ENCODE measurements at regions not wholly inside any gene's neighbourhood (a gene's known extent, or its start where the extent isn't known, plus 50 kb on each side); places are given as distances from the start of the nearest gene placed in this dataset.

- H3K36me3 Mint-ChIP-seq (ENCODE audit: low read depth, unreplicated experiment), result no peaks in the 10 kb centered on the region
- no peak for FAIRE-seq
- H3K4me1 Mint-ChIP-seq (ENCODE audit: low read depth, unreplicated experiment), result peaks cover 18% of the 10 kb centered on the region
These were observed 1411.1 kb upstream of the PCDH7 start for GRCh38 chr4:29309050-29309449.

GRCh38 chr4:29310252-29310651 lies 1409.9 kb upstream of the PCDH7 start:
- Histone ChIP-seq H3K9me3 (ENCODE audit: insufficient read depth, low read depth, low read length) (no peaks in the 10 kb centered on the region), H3K36me3 (ENCODE audit: insufficient read depth, low read length) (no peaks in the 10 kb centered on the region), H3K4me2 (ENCODE audit: low read length) (no peak overlapping the region), H3K27ac (ENCODE audit: low read depth, low read length) (no peak overlapping the region), H4K20me1 (ENCODE audit: insufficient read depth, low read length) (no peaks in the 10 kb centered on the region), H3K9ac (ENCODE audit: low read length) (no peak overlapping the region), H2AFZ (ENCODE audit: low read depth, low read length) (no peak overlapping the region), H3K27me3 (ENCODE audit: insufficient read depth, low read length) (no peaks in the 10 kb centered on the region), H3K4me3 (ENCODE audit: insufficient read depth, low read depth, low read length) (no peak overlapping the region), H3K79me2 (ENCODE audit: insufficient read depth, low read length) (no peaks in the 10 kb centered on the region), H3K4me1 (ENCODE audit: insufficient read depth, low read length) (peaks cover 10% of the 10 kb centered on the region)
- Mint-ChIP-seq H3K4me3 (ENCODE audit: unreplicated experiment) (no peak overlapping the region), H3K36me3 (ENCODE audit: low read depth, unreplicated experiment) (no peaks in the 10 kb centered on the region), H3K27ac (ENCODE audit: unreplicated experiment) (peak overlapping the region; percentile 58), H3K4me1 (ENCODE audit: low read depth, unreplicated experiment) (peaks cover 18% of the 10 kb centered on the region), H3K9me3 (ENCODE audit: unreplicated experiment) (no peaks in the 10 kb centered on the region), H3K27me3 (ENCODE audit: low read depth, unreplicated experiment) (no peaks in the 10 kb centered on the region)
- DNase-seq (ENCODE audit: low read depth), result no peak
- FAIRE-seq, result no peak
- TF ChIP-seq CTCF (IDR thresholded peaks at IDR 0.05; ENCODE audit: insufficient read depth, low read depth, low read length), result no peak
- TF ChIP-seq EZH2 (IDR thresholded peaks at IDR 0.05; ENCODE audit: insufficient read depth, low read length), result no peak

More at GRCh38 chr4:29309050-29309449, 1411.1 kb upstream of the PCDH7 start:
- DNase-seq (ENCODE audit: low read depth), result peak; percentile 36
- H3K79me2 ChIP-seq (ENCODE audit: insufficient read depth, low read length), result no peaks in the 10 kb centered on the region
- H3K4me1 ChIP-seq (ENCODE audit: insufficient read depth, low read length), result peaks cover 10% of the 10 kb centered on the region
- H3K27ac Mint-ChIP-seq (ENCODE audit: unreplicated experiment), result no peak overlapping the region
- H4K20me1 ChIP-seq (ENCODE audit: insufficient read depth, low read length), result no peaks in the 10 kb centered on the region
- no peaks in the 10 kb centered on the region for H3K36me3 ChIP-seq (ENCODE audit: insufficient read depth, low read length)
- no peaks in the 10 kb centered on the region for H3K9me3 Mint-ChIP-seq (ENCODE audit: unreplicated experiment)
- no peak overlapping the region for H3K27ac ChIP-seq (ENCODE audit: low read depth, low read length)
- no peak overlapping the region for H3K9ac ChIP-seq (ENCODE audit: low read length)
- TF ChIP-seq EZH2 (IDR thresholded peaks at IDR 0.05; ENCODE audit: insufficient read depth, low read length) (no peak), CTCF (IDR thresholded peaks at IDR 0.05; ENCODE audit: insufficient read depth, low read depth, low read length) (no peak)
- peak overlapping the region; percentile 50 for H3K4me2 ChIP-seq (ENCODE audit: low read length)
- H3K9me3 ChIP-seq (ENCODE audit: insufficient read depth, low read depth, low read length), result no peaks in the 10 kb centered on the region
- H3K27me3 ChIP-seq (ENCODE audit: insufficient read depth, low read length), result no peaks in the 10 kb centered on the region
- no peaks in the 10 kb centered on the region for H3K27me3 Mint-ChIP-seq (ENCODE audit: low read depth, unreplicated experiment)
- no peak overlapping the region for H2AFZ ChIP-seq (ENCODE audit: low read depth, low read length)
- no peak overlapping the region for H3K4me3 Mint-ChIP-seq (ENCODE audit: unreplicated experiment)
- H3K4me3 ChIP-seq (ENCODE audit: insufficient read depth, low read depth, low read length), result no peak overlapping the region

- Mint-ChIP-seq H3K36me3 (ENCODE audit: low read depth, unreplicated experiment) (no peaks in the 10 kb centered on the region), H3K4me1 (ENCODE audit: low read depth, unreplicated experiment) (peaks cover 18% of the 10 kb centered on the region), H3K27me3 (ENCODE audit: low read depth, unreplicated experiment) (no peaks in the 10 kb centered on the region), H3K4me3 (ENCODE audit: unreplicated experiment) (no peak overlapping the region), H3K9me3 (ENCODE audit: unreplicated experiment) (no peaks in the 10 kb centered on the region), H3K27ac (ENCODE audit: unreplicated experiment) (no peak overlapping the region)
- Histone ChIP-seq H4K20me1 (ENCODE audit: insufficient read depth, low read length) (no peaks in the 10 kb centered on the region), H3K4me3 (ENCODE audit: insufficient read depth, low read depth, low read length) (no peak overlapping the region), H3K79me2 (ENCODE audit: insufficient read depth, low read length) (no peaks in the 10 kb centered on the region), H2AFZ (ENCODE audit: low read depth, low read length) (no peak overlapping the region), H3K27ac (ENCODE audit: low read depth, low read length) (no peak overlapping the region), H3K9me3 (ENCODE audit: insufficient read depth, low read depth, low read length) (no peaks in the 10 kb centered on the region), H3K36me3 (ENCODE audit: insufficient read depth, low read length) (no peaks in the 10 kb centered on the region), H3K4me1 (ENCODE audit: insufficient read depth, low read length) (peaks cover 10% of the 10 kb centered on the region), H3K9ac (ENCODE audit: low read length) (no peak overlapping the region), H3K4me2 (ENCODE audit: low read length) (peak overlapping the region; percentile 47), H3K27me3 (ENCODE audit: insufficient read depth, low read length) (no peaks in the 10 kb centered on the region)
- peak; percentile 12 for DNase-seq (ENCODE audit: low read depth)
- no peak for FAIRE-seq
- no peak for TF ChIP-seq CTCF (IDR thresholded peaks at IDR 0.05; ENCODE audit: insufficient read depth, low read depth, low read length)
- no peak for TF ChIP-seq EZH2 (IDR thresholded peaks at IDR 0.05; ENCODE audit: insufficient read depth, low read length)
These were observed 1408.9 kb upstream of the PCDH7 start for GRCh38 chr4:29311247-29311646.

Data from astrocyte (in vitro differentiated cells and primary cell).